ENCODE measurements at regions not wholly inside any gene's neighbourhood (a gene's known extent, or its start where the extent isn't known, plus 50 kb on each side); places are given as distances from the start of the nearest gene placed in this dataset.
"Not testable (repeated sequence)": the region's sequence is repeated elsewhere in the genome, so short reads cannot be mapped to it uniquely, and the experiment has no call there.

GRCh38 chr14:44730860-44731259 lies 223.8 kb upstream of the FSCB start:
- no peaks in the 10 kb centered on the region for H3K4me1 ChIP-seq
- no peak overlapping the region for H3K9ac ChIP-seq
- H3K27ac ChIP-seq, result no peak overlapping the region
- TF ChIP-seq Cebpa-rat (IDR thresholded peaks at IDR 0.05), result no peak
- no peaks in the 10 kb centered on the region for H3K9me3 ChIP-seq
- H3K36me3 ChIP-seq, result no peaks in the 10 kb centered on the region
- H3K4me3 ChIP-seq, result no peak overlapping the region
- H4K20me1 ChIP-seq, result no peaks in the 10 kb centered on the region
- no peak overlapping the region for H3K4me2 ChIP-seq
- H3K27me3 ChIP-seq, result no peaks in the 10 kb centered on the region

GRCh38 chr14:44721395-44721794 lies 214.3 kb upstream of the FSCB start:
- H3K27ac ChIP-seq, H4K20me1 ChIP-seq, H3K4me2 ChIP-seq, H3K4me1 ChIP-seq, H3K4me3 ChIP-seq, H3K9ac ChIP-seq, H3K27me3 ChIP-seq, H3K36me3 ChIP-seq: not testable (repeated sequence)
- peaks cover 26% of the 10 kb centered on the region for H3K9me3 ChIP-seq

- no peaks in the 10 kb centered on the region for H3K36me3 ChIP-seq
- H3K27me3 ChIP-seq, result no peaks in the 10 kb centered on the region
- H3K4me3 ChIP-seq, result no peak overlapping the region
- H3K4me1 ChIP-seq, result no peaks in the 10 kb centered on the region; the same call in 1 of the 2 replicates
- no peak overlapping the region for H3K4me2 ChIP-seq
- H3K9me3 ChIP-seq, result peaks cover 26% of the 10 kb centered on the region
- no peaks in the 10 kb centered on the region for H4K20me1 ChIP-seq
- H3K27ac ChIP-seq, result no peak overlapping the region
- no peak overlapping the region for H3K9ac ChIP-seq
- no peak for TF ChIP-seq Cebpa-rat (IDR thresholded peaks at IDR 0.05)
Observed at GRCh38 chr14:44720707-44721106, 213.6 kb upstream of the FSCB start.

GRCh38 chr14:44712024-44712815 lies 205.1 kb upstream of the FSCB start:
- Histone ChIP-seq H4K20me1 (no peaks in the 10 kb centered on the region), H3K9me3 (no peaks in the 10 kb centered on the region), H3K36me3 (no peaks in the 10 kb centered on the region), H3K27ac (no peak overlapping the region), H3K9ac (no peak overlapping the region), H3K27me3 (no peaks in the 10 kb centered on the region), H3K4me1 (no peaks in the 10 kb centered on the region), H3K4me2 (no peak overlapping the region), H3K4me3 (no peak overlapping the region)
- no peak for TF ChIP-seq Cebpa-rat (IDR thresholded peaks at IDR 0.05)

- H4K20me1 ChIP-seq, result no peaks in the 10 kb centered on the region
- no peak overlapping the region for H3K27ac ChIP-seq
- TF ChIP-seq Cebpa-rat (IDR thresholded peaks at IDR 0.05), result no peak
- H3K4me2 ChIP-seq, result no peak overlapping the region
- no peaks in the 10 kb centered on the region for H3K27me3 ChIP-seq
- H3K4me1 ChIP-seq, result no peaks in the 10 kb centered on the region
- no peak overlapping the region for H3K9ac ChIP-seq
- no peak overlapping the region for H3K4me3 ChIP-seq
- H3K36me3 ChIP-seq, result no peaks in the 10 kb centered on the region
- H3K9me3 ChIP-seq, result no peaks in the 10 kb centered on the region
Observed at GRCh38 chr14:44701563-44702263, 194.6 kb upstream of the FSCB start.

- Histone ChIP-seq H3K27ac (no peak overlapping the region), H4K20me1 (no peaks in the 10 kb centered on the region), H3K4me2 (no peak overlapping the region), H3K36me3 (no peaks in the 10 kb centered on the region), H3K9ac (no peak overlapping the region), H3K4me1 (no peaks in the 10 kb centered on the region), H3K4me3 (no peak overlapping the region), H3K27me3 (no peaks in the 10 kb centered on the region), H3K9me3 (no peaks in the 10 kb centered on the region)
- TF ChIP-seq Cebpa-rat (IDR thresholded peaks at IDR 0.05), result no peak
Observed at GRCh38 chr14:44700694-44701093, 193.6 kb upstream of the FSCB start.

GRCh38 chr14:44700184-44700583 lies 193.1 kb upstream of the FSCB start:
- Histone ChIP-seq H3K4me2 (no peak overlapping the region), H3K4me1 (no peaks in the 10 kb centered on the region), H4K20me1 (no peaks in the 10 kb centered on the region), H3K9ac (no peak overlapping the region), H3K9me3 (no peaks in the 10 kb centered on the region), H3K4me3 (no peak overlapping the region), H3K27me3 (no peaks in the 10 kb centered on the region), H3K27ac (no peak overlapping the region), H3K36me3 (no peaks in the 10 kb centered on the region)
- TF ChIP-seq Cebpa-rat (IDR thresholded peaks at IDR 0.05), result no peak

- Histone ChIP-seq H3K4me3 (no peak overlapping the region), H3K27me3 (no peaks in the 10 kb centered on the region), H3K27ac (no peak overlapping the region), H3K36me3 (no peaks in the 10 kb centered on the region), H3K4me1 (no peaks in the 10 kb centered on the region), H3K9me3 (no peaks in the 10 kb centered on the region), H3K4me2 (no peak overlapping the region), H4K20me1 (no peaks in the 10 kb centered on the region), H3K9ac (no peak overlapping the region)
- TF ChIP-seq Cebpa-rat (IDR thresholded peaks at IDR 0.05), result no peak
Observed at GRCh38 chr14:44699391-44699790, 192.3 kb upstream of the FSCB start.

- Histone ChIP-seq H3K9me3 (peaks cover 17% of the 10 kb centered on the region), H3K27ac (no peak overlapping the region), H3K27me3 (no peaks in the 10 kb centered on the region), H3K4me2 (no peak overlapping the region), H3K4me3 (no peak overlapping the region), H4K20me1 (no peaks in the 10 kb centered on the region), H3K36me3 (no peaks in the 10 kb centered on the region), H3K4me1 (no peaks in the 10 kb centered on the region), H3K9ac (no peak overlapping the region)
- TF ChIP-seq Cebpa-rat (IDR thresholded peaks at IDR 0.05), result no peak
Observed at GRCh38 chr14:44669496-44669895, 162.4 kb upstream of the FSCB start.

- Histone ChIP-seq H3K27me3 (no peaks in the 10 kb centered on the region), H3K9ac (no peak overlapping the region), H3K4me3 (no peak overlapping the region), H4K20me1 (no peaks in the 10 kb centered on the region), H3K4me2 (no peak overlapping the region), H3K36me3 (no peaks in the 10 kb centered on the region), H3K27ac (no peak overlapping the region), H3K9me3 (peaks cover 3% of the 10 kb centered on the region), H3K4me1 (peaks cover 11% of the 10 kb centered on the region; the same call in 1 of the 2 replicates)
- TF ChIP-seq Cebpa-rat (IDR thresholded peaks at IDR 0.05), result no peak
Observed at GRCh38 chr14:44663136-44663535, 156.1 kb upstream of the FSCB start.

Measured in BLaER1 (cell line).